Thyroid gland (tissue), 4 donors: ENCODE measurements at regions not wholly inside any gene's neighbourhood (a gene's known extent, or its start where the extent isn't known, plus 50 kb on each side); places are given as distances from the start of the nearest gene placed in this dataset.
"Not testable (repeated sequence)": the region's sequence is repeated elsewhere in the genome, so short reads cannot be mapped to it uniquely, and the experiment has no call there.

Experiments
- DNase-seq, 2 donors: peaks; one replicate each; pipeline ENCODE4 v3.0.0-alpha.2; 2019
- H3K27ac ChIP-seq, 3 donors: fragments of 200-600 bp; sonication (generic); 1 replicate in 2 of 3; 2 replicates in 1 of 3; pipeline ENCODE4 v1.5.1; 2016 to 2019; ENCODE audit warnings: mild to moderate bottlenecking in 1 of 3, moderate library complexity in 1 of 3
- H3K27me3 ChIP-seq: fragments of 200-600 bp; sonication (generic); one replicate; pipeline ENCODE4 v1.5.1; 2019
- H3K36me3 ChIP-seq, 2 donors: fragments of 200-600 bp; sonication (generic); one replicate each; pipeline ENCODE4 v1.5.1; 2016 to 2019
- H3K4me1 ChIP-seq, 2 donors: fragments of 200-600 bp; sonication (generic); one replicate each; pipeline ENCODE4 v1.5.1; 2017 to 2019
- H3K4me3 ChIP-seq, 3 donors: fragments of 200-600 bp; sonication (generic); replicated peaks in 1 of 3; 1 replicate in 2 of 3; 2 replicates in 1 of 3; pipeline ENCODE4 v1.5.1; 2016; ENCODE audit warnings: mild to moderate bottlenecking in 1 of 3
- H3K9me3 ChIP-seq: fragments of 200-600 bp; sonication (generic); one replicate; pipeline ENCODE4 v1.5.1; 2017
- POLR2A ChIP-seq, 2 donors: fragments of 450-650 bp; IDR thresholded peaks; one replicate each; pipeline ENCODE4 v1.6.1; 2017; ENCODE audit warnings: antibody characterized with exemption in 2 of 2, mild to moderate bottlenecking in 2 of 2, moderate library complexity in 1 of 2
- WGBS, 2 donors: methylation state at CpG; one replicate each; pipeline ENCODE4 v1.1.5; 2017; 5-methylcytosine and 5-hydroxymethylcytosine counted together
- intact Hi-C: fragments of 100-400 bp; cut with DNase I; formaldehyde crosslinking; loops from one replicate; pipeline ENCODE4 v1.15.1; 2023
- TF ChIP-seq, protein P1 (sequence below), 6 experiments: fragments of 200-600 bp in 3 of 6; fragments of 450-650 bp in 3 of 6; sonication (generic) in 3 of 6; IDR thresholded peaks; one replicate each; pipeline ENCODE4 v1.5.1; 2016 to 2019; ENCODE audit warnings: antibody characterized with exemption in 6 of 6, mild to moderate bottlenecking in 2 of 6, inconsistent platforms in 1 of 6, moderate library complexity in 1 of 6

DNA sequence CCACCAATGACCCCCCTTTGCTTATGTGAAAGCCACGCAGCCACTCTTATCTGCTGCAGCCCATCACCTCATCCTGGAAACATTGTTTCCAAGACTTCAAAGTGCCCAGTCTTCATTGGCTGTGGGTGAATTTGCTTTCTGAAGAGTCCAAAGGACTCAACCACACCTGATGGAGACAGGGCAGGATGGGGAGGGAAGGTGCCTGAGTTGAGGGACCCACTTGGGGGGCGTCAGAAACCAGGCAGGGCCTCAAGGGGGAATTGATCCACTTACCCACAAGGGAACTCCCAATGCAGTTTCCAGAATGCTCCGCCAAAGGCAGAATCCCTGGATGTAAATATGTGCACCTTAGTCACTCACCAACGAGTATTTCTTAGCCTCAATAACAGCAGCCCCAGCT is 147.9 kb upstream of the ATP2B2 start:
- Histone ChIP-seq H3K4me1 (no peaks in the 10 kb centered on the region), H3K27me3 (no peaks in the 10 kb centered on the region), H3K4me3 (no peak overlapping the region), H3K9me3 (no peaks in the 10 kb centered on the region), H3K27ac (no peak overlapping the region), H3K36me3 (no peaks in the 10 kb centered on the region)
- TF ChIP-seq, protein P1, sequence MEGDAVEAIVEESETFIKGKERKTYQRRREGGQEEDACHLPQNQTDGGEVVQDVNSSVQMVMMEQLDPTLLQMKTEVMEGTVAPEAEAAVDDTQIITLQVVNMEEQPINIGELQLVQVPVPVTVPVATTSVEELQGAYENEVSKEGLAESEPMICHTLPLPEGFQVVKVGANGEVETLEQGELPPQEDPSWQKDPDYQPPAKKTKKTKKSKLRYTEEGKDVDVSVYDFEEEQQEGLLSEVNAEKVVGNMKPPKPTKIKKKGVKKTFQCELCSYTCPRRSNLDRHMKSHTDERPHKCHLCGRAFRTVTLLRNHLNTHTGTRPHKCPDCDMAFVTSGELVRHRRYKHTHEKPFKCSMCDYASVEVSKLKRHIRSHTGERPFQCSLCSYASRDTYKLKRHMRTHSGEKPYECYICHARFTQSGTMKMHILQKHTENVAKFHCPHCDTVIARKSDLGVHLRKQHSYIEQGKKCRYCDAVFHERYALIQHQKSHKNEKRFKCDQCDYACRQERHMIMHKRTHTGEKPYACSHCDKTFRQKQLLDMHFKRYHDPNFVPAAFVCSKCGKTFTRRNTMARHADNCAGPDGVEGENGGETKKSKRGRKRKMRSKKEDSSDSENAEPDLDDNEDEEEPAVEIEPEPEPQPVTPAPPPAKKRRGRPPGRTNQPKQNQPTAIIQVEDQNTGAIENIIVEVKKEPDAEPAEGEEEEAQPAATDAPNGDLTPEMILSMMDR (IDR thresholded peaks at IDR 0.05): no peak
- no peak for TF ChIP-seq POLR2A (IDR thresholded peaks at IDR 0.05)
- intact Hi-C loops: no loop called here
- 58 to 60% methylated on average over 4 of the region's 4 CpGs for WGBS, 2 donors
- no peak for DNase-seq

- Histone ChIP-seq H3K27me3 (no peaks in the 10 kb centered on the region), H3K9me3 (no peaks in the 10 kb centered on the region), H3K36me3 (no peaks in the 10 kb centered on the region), H3K27ac (no peak overlapping the region), H3K4me3 (no peak overlapping the region), H3K4me1 (no peaks in the 10 kb centered on the region)
- WGBS, 2 donors: 76 to 79% methylated on average over 8 of the region's 8 CpGs
- intact Hi-C loops: no loop called here
- TF ChIP-seq POLR2A (IDR thresholded peaks at IDR 0.05): no peak
- TF ChIP-seq, protein P1 (IDR thresholded peaks at IDR 0.05): no peak
- DNase-seq: no peak
These were observed 148.7 kb upstream of the ATP2B2 start for GRCh38 chr3:10653866-10654611.

- TF ChIP-seq, protein P1 (IDR thresholded peaks at IDR 0.05): no peak
- TF ChIP-seq POLR2A (IDR thresholded peaks at IDR 0.05): no peak
- no peaks in the 10 kb centered on the region for H3K4me1 ChIP-seq
- H3K36me3 ChIP-seq: no peaks in the 10 kb centered on the region
- H3K4me3 ChIP-seq: no peak overlapping the region
- intact Hi-C loops: no loop called here
- no peak for DNase-seq
- WGBS, 2 donors: 45 to 61% methylated on average over 3 of the region's 3 CpGs
- H3K27me3 ChIP-seq: no peaks in the 10 kb centered on the region
- H3K9me3 ChIP-seq: no peaks in the 10 kb centered on the region
- no peak overlapping the region for H3K27ac ChIP-seq
These were observed 149.7 kb upstream of the ATP2B2 start for GRCh38 chr3:10655105-10655504.

GRCh38 chr3:10657339-10657738 is 152.0 kb upstream of the ATP2B2 start:
- H3K4me3 ChIP-seq, H3K36me3 ChIP-seq, DNase-seq, intact Hi-C loops, H3K27ac ChIP-seq, H3K4me1 ChIP-seq, H3K9me3 ChIP-seq, H3K27me3 ChIP-seq: not testable (repeated sequence)
- WGBS, 2 donors: 39 to 65% methylated on average over 5 of the region's 5 CpGs

DNA sequence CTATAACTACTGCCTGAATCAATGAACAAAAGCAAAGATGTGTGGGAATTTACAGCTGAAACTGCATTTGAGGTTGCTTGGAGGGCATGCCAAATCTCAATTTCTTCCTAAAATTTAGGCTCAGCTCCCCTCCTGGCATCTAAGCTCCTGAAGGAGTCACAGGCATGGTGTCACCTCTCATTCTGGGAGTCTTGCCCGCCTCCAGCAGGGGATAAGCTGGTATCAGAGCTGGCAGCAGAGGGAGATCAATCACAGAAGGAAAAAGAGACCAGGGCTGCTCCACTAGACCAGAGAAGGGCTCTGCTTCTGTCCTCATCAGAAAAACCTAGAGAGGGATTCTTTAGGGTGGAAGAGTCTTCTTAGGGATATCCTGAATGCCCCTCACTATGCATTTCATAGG is 150.4 kb upstream of the SLC6A11 start:
- TF ChIP-seq, protein P1 (IDR thresholded peaks at IDR 0.05): no peak
- TF ChIP-seq POLR2A (IDR thresholded peaks at IDR 0.05): no peak
- Histone ChIP-seq H3K4me3 (no peak overlapping the region), H3K36me3 (no peaks in the 10 kb centered on the region), H3K27ac (no peak overlapping the region), H3K4me1 (no peaks in the 10 kb centered on the region), H3K9me3 (no peaks in the 10 kb centered on the region), H3K27me3 (no peaks in the 10 kb centered on the region)
- WGBS, 2 donors: 72 to 100% methylated on average over 1 of the region's 1 CpG
- intact Hi-C loops: no loop called here
- no peak for DNase-seq
